HEK293T (cell line): ENCODE measurements at regions not wholly inside any gene's neighbourhood (a gene's known extent, or its start where the extent isn't known, plus 50 kb on each side); places are given as distances from the start of the nearest gene placed in this dataset.

Source experiments
- CTCF ChIA-PET: fragments of 350-600 bp; formaldehyde crosslinking; extraction: SDS; loops from one replicate; lab custom pipeline; 2021; ENCODE audit warnings: antibody characterized with exemption, inconsistent platforms; lab: Yijun Ruan, JAX
- POLR2A ChIA-PET: fragments of 350-600 bp; formaldehyde crosslinking; extraction: SDS; loops from one replicate; lab custom pipeline; 2020; ENCODE audit warnings: antibody characterized with exemption, inconsistent platforms; lab: Yijun Ruan, JAX
- DNase-seq: peaks from one replicate; pipeline ENCODE4 v3.0.0; 2012; ENCODE audit warnings: mixed read lengths; ENCODE audit errors: extremely low spot score
- ARNT ChIP-seq: fragments of 450-650 bp; IDR thresholded peaks from 2 replicates; pipeline ENCODE4 v1.6.1; 2017; ENCODE audit warnings: mild to moderate bottlenecking
- BHLHE40 ChIP-seq: fragments of 450-650 bp; IDR thresholded peaks from 2 replicates; pipeline ENCODE4 v1.6.1; 2016; ENCODE audit warnings: mild to moderate bottlenecking, moderate library complexity, borderline replicate concordance
- CTBP1 ChIP-seq: fragments of 450-650 bp; IDR thresholded peaks from 2 replicates; pipeline ENCODE4 v1.6.1; 2016; ENCODE audit warnings: borderline replicate concordance
- ELF4 ChIP-seq: fragments of 450-650 bp; IDR thresholded peaks from 2 replicates; pipeline ENCODE4 v1.6.1; 2017; ENCODE audit warnings: antibody characterized with exemption
- FOXA1 ChIP-seq: fragments of 450-650 bp; IDR thresholded peaks from 2 replicates; pipeline ENCODE4 v1.6.1; 2016; ENCODE audit warnings: mild to moderate bottlenecking
- FOXK2 ChIP-seq: fragments of 450-650 bp; IDR thresholded peaks from 2 replicates; pipeline ENCODE4 v1.6.1; 2016; ENCODE audit warnings: mild to moderate bottlenecking
- FOXM1 ChIP-seq: fragments of 450-650 bp; IDR thresholded peaks from 2 replicates; pipeline ENCODE4 v1.6.1; 2017; ENCODE audit warnings: mild to moderate bottlenecking, borderline replicate concordance
- HDGF ChIP-seq: fragments of 450-650 bp; IDR thresholded peaks from 2 replicates; pipeline ENCODE4 v1.6.1; 2017; ENCODE audit warnings: antibody characterized with exemption, borderline replicate concordance
- L3MBTL2 ChIP-seq: fragments of 450-650 bp; conservative IDR thresholded peaks from 2 replicates; pipeline ENCODE4 v1.6.1; 2016; ENCODE audit warnings: mild to moderate bottlenecking
- LEF1 ChIP-seq: fragments of 450-650 bp; IDR thresholded peaks from 2 replicates; pipeline ENCODE4 v1.6.1; 2017; ENCODE audit warnings: mild to moderate bottlenecking, borderline replicate concordance
- NFRKB ChIP-seq: fragments of 450-650 bp; IDR thresholded peaks from 2 replicates; pipeline ENCODE4 v1.6.1; 2016; ENCODE audit warnings: mild to moderate bottlenecking, moderate library complexity
- SP1 ChIP-seq: fragments of 450-650 bp; IDR thresholded peaks from 2 replicates; pipeline ENCODE4 v1.6.1; 2017
- SUZ12 ChIP-seq: fragments of 450-650 bp; IDR thresholded peaks from 2 replicates; pipeline ENCODE4 v1.6.1; 2016; ENCODE audit warnings: mild to moderate bottlenecking
- TARDBP ChIP-seq: fragments of 450-650 bp; IDR thresholded peaks from 2 replicates; pipeline ENCODE4 v1.6.1; 2016
- ZNF384 ChIP-seq: fragments of 450-650 bp; IDR thresholded peaks from 2 replicates; pipeline ENCODE4 v1.6.1; 2016
- TF ChIP-seq, protein P1 (sequence below): fragments of 450-650 bp; IDR thresholded peaks from 2 replicates; pipeline ENCODE4 v1.6.1; 2016

DNA sequence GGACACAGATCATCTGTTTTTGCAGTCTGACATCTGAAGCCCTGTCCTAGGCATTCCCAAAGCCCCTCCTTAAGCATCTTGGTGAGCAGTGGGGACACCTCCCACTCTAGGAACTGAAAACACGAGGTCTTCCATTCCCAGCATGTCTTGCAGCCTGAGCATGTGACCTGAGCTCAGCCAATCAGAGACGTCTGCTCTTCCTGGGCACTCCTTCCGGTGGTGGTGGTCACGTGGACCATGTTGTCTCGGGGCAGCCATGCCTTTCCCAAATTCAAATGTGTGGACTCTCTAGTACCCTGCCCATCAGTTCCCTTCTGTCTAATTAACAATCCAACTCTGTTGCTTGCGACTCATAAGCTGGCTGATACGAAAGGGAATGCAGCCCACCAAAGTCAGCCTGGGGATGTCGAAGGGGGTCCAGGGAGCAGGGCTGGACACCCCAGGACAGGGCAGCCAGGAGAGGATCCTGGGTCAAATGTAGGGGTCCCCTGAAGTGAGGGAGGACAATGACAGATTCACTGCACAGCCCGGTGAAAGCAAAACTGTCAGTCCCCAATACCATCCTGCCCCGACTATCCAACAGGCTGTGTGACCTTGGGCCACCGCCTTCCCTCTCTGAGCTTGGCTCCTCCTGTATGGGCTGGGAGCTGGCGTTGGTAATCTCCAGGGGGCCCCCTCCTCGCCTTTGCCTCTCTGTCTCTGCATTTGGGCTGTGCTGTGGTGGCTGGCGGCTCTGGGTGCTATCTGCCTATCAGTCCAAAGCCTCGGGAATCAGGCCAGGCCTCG lies 57.4 kb upstream of the BAIAP2L1 start:
- CTCF ChIA-PET = no interaction called here
- POLR2A ChIA-PET = no interaction called here
- TF ChIP-seq ELF4 (no peak), BHLHE40 (no peak), LEF1 (no peak), FOXA1 (no peak), L3MBTL2 (no peak; the same call in 1 of the 2 replicates), SP1 (no peak), FOXM1 (no peak), TARDBP (no peak), FOXK2 (no peak), ZNF384 (no peak), SUZ12 (no peak), NFRKB (no peak), CTBP1 (no peak), ARNT (no peak)
- DNase-seq = no peak

DNA sequence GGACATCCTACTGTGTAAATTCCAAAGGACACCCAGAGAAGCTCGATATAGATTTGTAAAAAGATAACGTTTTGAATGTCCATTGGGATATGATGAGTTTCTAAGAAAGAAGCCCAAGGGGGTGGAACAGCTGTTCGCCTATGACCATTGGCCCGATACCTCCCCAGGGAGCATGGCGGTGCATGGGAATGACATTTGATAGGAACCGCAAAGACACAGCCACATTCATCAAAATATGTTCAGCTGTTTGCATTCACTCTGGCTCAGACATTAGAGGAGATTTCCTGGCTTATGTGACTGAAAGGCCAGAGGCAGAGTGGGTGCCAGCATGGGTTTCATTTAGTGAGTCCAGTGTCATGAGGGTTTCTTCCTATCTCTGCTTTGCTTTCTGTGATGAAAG lies 56.0 kb upstream of the BAIAP2L1 start:
- ChIA-PET CTCF (no interaction called here), POLR2A (no interaction called here)
- DNase-seq = no peak
- TF ChIP-seq ARNT (no peak), CTBP1 (no peak), ZNF384 (no peak), FOXM1 (no peak), SP1 (no peak), BHLHE40 (no peak), LEF1 (no peak), HDGF (no peak), FOXA1 (no peak), NFRKB (no peak), FOXK2 (no peak)
- TF ChIP-seq, protein P1, sequence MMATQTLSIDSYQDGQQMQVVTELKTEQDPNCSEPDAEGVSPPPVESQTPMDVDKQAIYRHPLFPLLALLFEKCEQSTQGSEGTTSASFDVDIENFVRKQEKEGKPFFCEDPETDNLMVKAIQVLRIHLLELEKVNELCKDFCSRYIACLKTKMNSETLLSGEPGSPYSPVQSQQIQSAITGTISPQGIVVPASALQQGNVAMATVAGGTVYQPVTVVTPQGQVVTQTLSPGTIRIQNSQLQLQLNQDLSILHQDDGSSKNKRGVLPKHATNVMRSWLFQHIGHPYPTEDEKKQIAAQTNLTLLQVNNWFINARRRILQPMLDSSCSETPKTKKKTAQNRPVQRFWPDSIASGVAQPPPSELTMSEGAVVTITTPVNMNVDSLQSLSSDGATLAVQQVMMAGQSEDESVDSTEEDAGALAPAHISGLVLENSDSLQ = no peak

DNA sequence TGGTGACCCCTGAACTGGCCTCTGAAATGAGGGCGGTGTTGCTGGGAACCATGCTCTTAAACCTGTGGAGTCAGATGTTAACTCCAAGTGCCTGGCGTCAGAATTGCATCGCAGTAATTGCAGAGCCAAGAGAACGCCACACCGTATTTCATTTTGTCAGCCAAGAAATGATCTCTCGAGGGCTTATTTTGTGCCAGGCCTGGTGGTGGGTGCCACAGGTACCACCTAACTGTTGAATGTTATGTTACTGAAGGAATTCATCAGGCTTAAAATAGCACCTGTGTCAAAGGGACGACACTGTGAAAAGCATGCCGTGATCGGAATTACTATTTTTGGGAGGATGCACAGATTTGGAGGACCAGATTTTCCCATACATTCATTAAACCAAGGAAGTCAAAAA lies 51.9 kb upstream of the BAIAP2L1 start:
- POLR2A ChIA-PET = no interaction called here
- TF ChIP-seq HDGF = no peak
- CTCF ChIA-PET = no interaction called here
- no peak for DNase-seq
